Sigmoid colon (tissue), 4 donors: ENCODE measurements at regions not wholly inside any gene's neighbourhood (a gene's known extent, or its start where the extent isn't known, plus 50 kb on each side); places are given as distances from the start of the nearest gene placed in this dataset.

Source experiments
- CTCF ChIP-seq, 4 experiments: fragments of 450-650 bp in 3 of 4; fragments of 200-600 bp in 1 of 4; IDR thresholded peaks; one replicate each; pipeline ENCODE4 v1.5.1; 2016 to 2019; ENCODE audit warnings: antibody characterized with exemption in 4 of 4, mild to moderate bottlenecking in 3 of 4, moderate library complexity in 2 of 4
- POLR2AphosphoS5 ChIP-seq, 4 donors: sonication (generic); formaldehyde crosslinking; IDR thresholded peaks; one replicate each; pipeline ENCODE4 v1.6.1; 2017; ENCODE audit warnings: antibody characterized with exemption in 4 of 4

GRCh38 chr22:27264184-27264583 lies 537.4 kb downstream of the MN1 start:
- TF ChIP-seq POLR2AphosphoS5 (IDR thresholded peaks at IDR 0.05): no peak
- TF ChIP-seq CTCF (IDR thresholded peaks at IDR 0.05): no peak
